Ovary (tissue), 3 donors: ENCODE measurements at regions not wholly inside any gene's neighbourhood (a gene's known extent, or its start where the extent isn't known, plus 50 kb on each side); places are given as distances from the start of the nearest gene placed in this dataset.

Experiments used
- EP300 ChIP-seq: sonication (generic); formaldehyde crosslinking; IDR thresholded peaks from one replicate; pipeline ENCODE4 v1.6.1; 2017; ENCODE audit warnings: antibody characterized with exemption
- POLR2A ChIP-seq: fragments of 450-650 bp; IDR thresholded peaks from one replicate; pipeline ENCODE4 v1.6.1; 2017; ENCODE audit warnings: antibody characterized with exemption, mild to moderate bottlenecking, moderate library complexity
- TF ChIP-seq, protein P1 (sequence below), 3 donors: fragments of 450-650 bp in 2 of 3; fragments of 200-600 bp in 1 of 3; IDR thresholded peaks; one replicate each; pipeline versions ENCODE4 v1.5.1 to v1.8.0; 2016 to 2022; ENCODE audit warnings: antibody characterized with exemption in 3 of 3, mild to moderate bottlenecking in 1 of 3
- donor health status: DM: no; HTN: no; CAD: no.

DNA sequence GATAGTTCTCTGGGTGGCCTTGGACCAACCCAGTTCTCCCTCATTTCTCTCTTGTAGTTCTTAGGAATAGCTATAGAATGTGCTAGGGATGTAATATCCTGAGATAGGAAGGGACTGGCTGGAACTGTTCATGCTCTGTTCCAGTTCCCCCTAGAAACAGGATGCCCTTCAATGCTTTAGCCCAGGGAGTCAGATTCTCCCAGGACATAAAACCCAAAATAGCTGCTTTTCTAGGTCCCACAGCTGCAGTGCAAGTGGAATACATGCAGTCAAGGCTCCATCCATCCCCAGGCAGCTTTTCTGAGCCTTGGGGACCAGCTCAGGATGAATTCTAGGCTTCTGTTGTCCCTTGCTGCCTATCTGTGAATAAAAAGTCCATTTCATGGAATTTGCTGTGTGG, 257.3 kb upstream of the CTAGE1 start:
- TF ChIP-seq, protein P1, sequence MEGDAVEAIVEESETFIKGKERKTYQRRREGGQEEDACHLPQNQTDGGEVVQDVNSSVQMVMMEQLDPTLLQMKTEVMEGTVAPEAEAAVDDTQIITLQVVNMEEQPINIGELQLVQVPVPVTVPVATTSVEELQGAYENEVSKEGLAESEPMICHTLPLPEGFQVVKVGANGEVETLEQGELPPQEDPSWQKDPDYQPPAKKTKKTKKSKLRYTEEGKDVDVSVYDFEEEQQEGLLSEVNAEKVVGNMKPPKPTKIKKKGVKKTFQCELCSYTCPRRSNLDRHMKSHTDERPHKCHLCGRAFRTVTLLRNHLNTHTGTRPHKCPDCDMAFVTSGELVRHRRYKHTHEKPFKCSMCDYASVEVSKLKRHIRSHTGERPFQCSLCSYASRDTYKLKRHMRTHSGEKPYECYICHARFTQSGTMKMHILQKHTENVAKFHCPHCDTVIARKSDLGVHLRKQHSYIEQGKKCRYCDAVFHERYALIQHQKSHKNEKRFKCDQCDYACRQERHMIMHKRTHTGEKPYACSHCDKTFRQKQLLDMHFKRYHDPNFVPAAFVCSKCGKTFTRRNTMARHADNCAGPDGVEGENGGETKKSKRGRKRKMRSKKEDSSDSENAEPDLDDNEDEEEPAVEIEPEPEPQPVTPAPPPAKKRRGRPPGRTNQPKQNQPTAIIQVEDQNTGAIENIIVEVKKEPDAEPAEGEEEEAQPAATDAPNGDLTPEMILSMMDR (IDR thresholded peaks at IDR 0.05) = no peak
- TF ChIP-seq POLR2A (no peak), EP300 (no peak)
